Fibroblast of villous mesenchyme (primary cell): ENCODE measurements at regions not wholly inside any gene's neighbourhood (a gene's known extent, or its start where the extent isn't known, plus 50 kb on each side); places are given as distances from the start of the nearest gene placed in this dataset.

Experiments
- DNase-seq: peaks from one replicate; pipeline ENCODE4 v3.0.0-alpha.2; 2010; ENCODE audit warnings: low read depth
- H3K4me3 ChIP-seq: 2 replicates; pipeline ENCODE4 v1.5.1; 2011; ENCODE audit warnings: low read depth, mild to moderate bottlenecking, low read length
- TF ChIP-seq, protein P1 (sequence below): IDR thresholded peaks from 2 replicates; pipeline ENCODE4 v1.5.1; 2012; ENCODE audit warnings: low read depth, mild to moderate bottlenecking, low read length; ENCODE audit not compliant: insufficient read depth

DNA sequence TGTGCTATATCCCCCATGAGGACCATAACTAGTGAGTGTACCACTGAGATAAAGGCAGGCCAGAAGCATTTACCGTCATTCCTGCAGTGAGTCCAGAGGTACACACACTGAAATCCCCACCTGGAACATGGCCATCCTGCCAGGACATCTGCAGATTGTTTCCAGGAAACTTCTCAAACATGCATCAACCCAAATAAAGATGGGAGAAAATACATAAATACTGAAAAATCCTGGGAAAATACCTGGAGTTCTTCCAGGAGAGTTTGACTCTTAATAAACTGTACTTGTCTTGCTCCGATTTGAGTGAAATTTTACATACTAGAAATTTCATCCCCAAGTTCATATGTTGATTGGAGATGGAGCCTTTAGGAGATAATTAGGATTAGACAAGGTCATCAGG lies 388.1 kb upstream of the KLHL29 start:
- H3K4me3 ChIP-seq: no peak overlapping the region
- no peak for DNase-seq
- TF ChIP-seq, protein P1, sequence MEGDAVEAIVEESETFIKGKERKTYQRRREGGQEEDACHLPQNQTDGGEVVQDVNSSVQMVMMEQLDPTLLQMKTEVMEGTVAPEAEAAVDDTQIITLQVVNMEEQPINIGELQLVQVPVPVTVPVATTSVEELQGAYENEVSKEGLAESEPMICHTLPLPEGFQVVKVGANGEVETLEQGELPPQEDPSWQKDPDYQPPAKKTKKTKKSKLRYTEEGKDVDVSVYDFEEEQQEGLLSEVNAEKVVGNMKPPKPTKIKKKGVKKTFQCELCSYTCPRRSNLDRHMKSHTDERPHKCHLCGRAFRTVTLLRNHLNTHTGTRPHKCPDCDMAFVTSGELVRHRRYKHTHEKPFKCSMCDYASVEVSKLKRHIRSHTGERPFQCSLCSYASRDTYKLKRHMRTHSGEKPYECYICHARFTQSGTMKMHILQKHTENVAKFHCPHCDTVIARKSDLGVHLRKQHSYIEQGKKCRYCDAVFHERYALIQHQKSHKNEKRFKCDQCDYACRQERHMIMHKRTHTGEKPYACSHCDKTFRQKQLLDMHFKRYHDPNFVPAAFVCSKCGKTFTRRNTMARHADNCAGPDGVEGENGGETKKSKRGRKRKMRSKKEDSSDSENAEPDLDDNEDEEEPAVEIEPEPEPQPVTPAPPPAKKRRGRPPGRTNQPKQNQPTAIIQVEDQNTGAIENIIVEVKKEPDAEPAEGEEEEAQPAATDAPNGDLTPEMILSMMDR: no peak

DNA sequence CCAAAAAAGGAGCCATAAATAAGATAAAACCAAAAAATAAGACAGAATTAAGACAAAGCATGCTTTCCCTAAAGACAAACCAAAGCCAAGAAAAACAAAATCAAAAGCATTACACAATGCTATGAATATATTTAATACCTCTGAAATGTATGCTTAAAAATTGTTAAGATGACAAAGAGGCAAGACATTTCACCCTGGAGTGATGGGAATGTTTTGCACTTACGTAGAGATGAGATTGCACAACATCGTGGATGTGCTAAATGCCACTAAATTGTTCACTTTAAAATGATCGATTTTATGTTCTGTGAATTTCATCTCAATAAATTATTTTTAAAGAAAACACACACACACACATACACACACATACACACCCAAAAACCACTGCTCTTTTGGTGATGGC lies 386.6 kb upstream of the KLHL29 start:
- H3K4me3 ChIP-seq: no peak overlapping the region
- TF ChIP-seq, protein P1: no peak
- DNase-seq: no peak

- H3K4me3 ChIP-seq: no peak overlapping the region
- no peak for DNase-seq
- TF ChIP-seq, protein P1: no peak
Measured at GRCh38 chr2:22999951-23000350, 385.0 kb upstream of the KLHL29 start.

- no peak for DNase-seq
- TF ChIP-seq, protein P1: no peak
- no peak overlapping the region for H3K4me3 ChIP-seq
Measured at GRCh38 chr2:23002234-23002633, 382.7 kb upstream of the KLHL29 start.

GRCh38 chr2:23005469-23005868 lies 379.5 kb upstream of the KLHL29 start:
- TF ChIP-seq, protein P1: no peak
- no peak overlapping the region for H3K4me3 ChIP-seq
- no peak for DNase-seq

- no peak overlapping the region for H3K4me3 ChIP-seq
- TF ChIP-seq, protein P1: no peak
- no peak for DNase-seq
Measured at GRCh38 chr2:23007631-23008235, 377.2 kb upstream of the KLHL29 start.

DNA sequence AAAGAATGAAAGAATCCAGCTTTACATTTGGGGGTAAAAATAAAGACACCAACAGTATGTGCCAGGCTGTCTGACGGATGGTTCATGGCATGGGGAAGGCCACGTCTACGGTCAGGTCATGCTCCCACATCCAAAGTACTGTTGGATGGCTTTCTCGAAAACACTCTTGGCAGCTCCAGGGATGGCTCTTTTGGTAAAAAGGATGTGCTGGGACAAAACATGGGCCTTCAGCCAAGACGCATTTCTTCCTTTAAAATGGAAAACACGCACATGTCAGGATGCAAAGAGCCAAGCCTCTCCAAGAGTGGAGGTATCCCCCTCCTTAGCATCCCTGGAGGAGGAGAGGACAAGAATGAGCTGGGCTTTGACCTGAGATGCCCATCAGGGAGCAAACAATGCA lies 376.5 kb upstream of the KLHL29 start:
- H3K4me3 ChIP-seq: no peak overlapping the region
- TF ChIP-seq, protein P1: no peak
- DNase-seq: no peak
